Neural cell (in vitro differentiated cells): ENCODE measurements at regions not wholly inside any gene's neighbourhood (a gene's known extent, or its start where the extent isn't known, plus 50 kb on each side); places are given as distances from the start of the nearest gene placed in this dataset.

Experiments
- CTCF ChIP-seq: fragments of 450-650 bp; IDR thresholded peaks from 2 replicates; pipeline ENCODE4 v1.5.1; 2014; ENCODE audit warnings: antibody characterized with exemption, mild to moderate bottlenecking, moderate library complexity; ENCODE audit not compliant: poor library complexity, severe bottlenecking
- EP300 ChIP-seq: fragments of 450-650 bp; conservative IDR thresholded peaks from 2 replicates; pipeline ENCODE4 v1.6.1; 2014; ENCODE audit warnings: antibody characterized with exemption, mild to moderate bottlenecking, moderate library complexity; ENCODE audit not compliant: poor library complexity, severe bottlenecking
- EZH2 ChIP-seq: fragments of 200-600, 300-800 bp; shearing (Covaris generic), sonication (generic); IDR thresholded peaks from 2 replicates; pipeline ENCODE4 v1.6.1; 2014; ENCODE audit warnings: antibody characterized with exemption, low read length, borderline replicate concordance, mild to moderate bottlenecking; ENCODE audit not compliant: insufficient read depth, poor library complexity, severe bottlenecking
- POLR2AphosphoS5 ChIP-seq: IDR thresholded peaks from 2 replicates; pipeline ENCODE4 v1.6.1; 2012
- RAD21 ChIP-seq: fragments of 450-650 bp; conservative IDR thresholded peaks from 2 replicates; pipeline ENCODE4 v1.6.1; 2014; ENCODE audit warnings: antibody characterized with exemption, mild to moderate bottlenecking, moderate library complexity
- TAF1 ChIP-seq: IDR thresholded peaks from 2 replicates; pipeline ENCODE4 v1.6.1; 2012; ENCODE audit warnings: low read depth
- TF ChIP-seq, protein P1 (sequence below): IDR thresholded peaks from 2 replicates; pipeline ENCODE4 v1.6.1; 2012; ENCODE audit warnings: borderline replicate concordance

DNA sequence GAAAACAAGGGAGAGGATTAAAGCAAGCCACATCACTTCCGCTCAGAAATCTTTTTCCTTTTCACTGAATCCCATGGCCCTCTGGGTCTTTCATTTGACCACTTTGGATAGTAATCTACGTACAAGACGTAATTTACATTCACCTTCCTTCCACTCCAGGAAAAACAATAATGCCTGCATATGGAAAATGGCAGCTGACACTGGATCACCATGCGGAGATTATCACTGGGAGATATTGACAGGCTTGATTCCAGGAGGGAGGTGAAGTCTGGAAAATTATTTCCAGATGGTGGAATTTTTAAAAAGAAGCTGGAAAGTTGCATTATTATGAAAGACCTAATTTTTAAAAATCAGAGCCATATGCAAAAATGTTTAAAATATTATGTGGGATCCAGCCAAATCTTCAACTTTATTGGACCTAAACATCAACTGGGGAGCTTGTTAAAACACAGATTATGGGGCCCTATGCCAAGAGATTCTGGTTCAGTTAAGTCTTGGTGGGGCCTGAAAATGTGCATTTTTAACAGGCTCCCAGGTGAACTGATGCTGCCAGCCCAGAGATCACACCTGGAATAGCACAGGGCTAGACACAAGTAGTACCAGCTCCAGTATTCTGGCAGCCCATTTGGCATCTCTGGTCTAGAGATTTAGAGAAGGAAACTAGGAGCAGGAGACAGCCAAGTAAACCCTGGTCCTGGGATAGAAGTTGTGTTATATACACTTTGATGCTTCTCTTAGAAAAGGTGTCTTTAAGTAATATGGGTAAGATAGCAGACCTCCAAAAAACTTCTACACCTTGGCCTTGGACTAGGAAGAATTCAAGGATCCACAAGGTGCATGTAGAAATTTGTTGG lies 290.3 kb upstream of the LDB2 start:
- TF ChIP-seq RAD21 (no peak), EP300 (no peak), CTCF (no peak), EZH2 (no peak), POLR2AphosphoS5 (no peak), TAF1 (no peak)
- TF ChIP-seq, protein P1, sequence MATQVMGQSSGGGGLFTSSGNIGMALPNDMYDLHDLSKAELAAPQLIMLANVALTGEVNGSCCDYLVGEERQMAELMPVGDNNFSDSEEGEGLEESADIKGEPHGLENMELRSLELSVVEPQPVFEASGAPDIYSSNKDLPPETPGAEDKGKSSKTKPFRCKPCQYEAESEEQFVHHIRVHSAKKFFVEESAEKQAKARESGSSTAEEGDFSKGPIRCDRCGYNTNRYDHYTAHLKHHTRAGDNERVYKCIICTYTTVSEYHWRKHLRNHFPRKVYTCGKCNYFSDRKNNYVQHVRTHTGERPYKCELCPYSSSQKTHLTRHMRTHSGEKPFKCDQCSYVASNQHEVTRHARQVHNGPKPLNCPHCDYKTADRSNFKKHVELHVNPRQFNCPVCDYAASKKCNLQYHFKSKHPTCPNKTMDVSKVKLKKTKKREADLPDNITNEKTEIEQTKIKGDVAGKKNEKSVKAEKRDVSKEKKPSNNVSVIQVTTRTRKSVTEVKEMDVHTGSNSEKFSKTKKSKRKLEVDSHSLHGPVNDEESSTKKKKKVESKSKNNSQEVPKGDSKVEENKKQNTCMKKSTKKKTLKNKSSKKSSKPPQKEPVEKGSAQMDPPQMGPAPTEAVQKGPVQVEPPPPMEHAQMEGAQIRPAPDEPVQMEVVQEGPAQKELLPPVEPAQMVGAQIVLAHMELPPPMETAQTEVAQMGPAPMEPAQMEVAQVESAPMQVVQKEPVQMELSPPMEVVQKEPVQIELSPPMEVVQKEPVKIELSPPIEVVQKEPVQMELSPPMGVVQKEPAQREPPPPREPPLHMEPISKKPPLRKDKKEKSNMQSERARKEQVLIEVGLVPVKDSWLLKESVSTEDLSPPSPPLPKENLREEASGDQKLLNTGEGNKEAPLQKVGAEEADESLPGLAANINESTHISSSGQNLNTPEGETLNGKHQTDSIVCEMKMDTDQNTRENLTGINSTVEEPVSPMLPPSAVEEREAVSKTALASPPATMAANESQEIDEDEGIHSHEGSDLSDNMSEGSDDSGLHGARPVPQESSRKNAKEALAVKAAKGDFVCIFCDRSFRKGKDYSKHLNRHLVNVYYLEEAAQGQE = no peak
